Esophagus muscularis mucosa (tissue), 4 donors: ENCODE measurements at regions not wholly inside any gene's neighbourhood (a gene's known extent, or its start where the extent isn't known, plus 50 kb on each side); places are given as distances from the start of the nearest gene placed in this dataset.

Source experiments
- EP300 ChIP-seq: sonication (generic); formaldehyde crosslinking; IDR thresholded peaks from one replicate; pipeline ENCODE4 v1.6.1; 2017; ENCODE audit warnings: antibody characterized with exemption
- POLR2A ChIP-seq: fragments of 450-650 bp; IDR thresholded peaks from one replicate; pipeline ENCODE4 v1.6.1; 2017; ENCODE audit warnings: antibody characterized with exemption, moderate library complexity, mild to moderate bottlenecking, low read depth
- POLR2AphosphoS5 ChIP-seq, 2 donors: sonication (generic); formaldehyde crosslinking; IDR thresholded peaks; one replicate each; pipeline ENCODE4 v1.6.1; 2017; ENCODE audit warnings: antibody characterized with exemption in 2 of 2
- TF ChIP-seq, protein P1 (sequence below), 3 experiments: fragments of 200-600 bp in 2 of 3; fragments of 450-650 bp in 1 of 3; sonication (generic) in 2 of 3; IDR thresholded peaks; one replicate each; pipeline ENCODE4 v1.5.1; 2017 to 2019; ENCODE audit warnings: antibody characterized with exemption in 3 of 3, mild to moderate bottlenecking in 2 of 3, moderate library complexity in 1 of 3

DNA sequence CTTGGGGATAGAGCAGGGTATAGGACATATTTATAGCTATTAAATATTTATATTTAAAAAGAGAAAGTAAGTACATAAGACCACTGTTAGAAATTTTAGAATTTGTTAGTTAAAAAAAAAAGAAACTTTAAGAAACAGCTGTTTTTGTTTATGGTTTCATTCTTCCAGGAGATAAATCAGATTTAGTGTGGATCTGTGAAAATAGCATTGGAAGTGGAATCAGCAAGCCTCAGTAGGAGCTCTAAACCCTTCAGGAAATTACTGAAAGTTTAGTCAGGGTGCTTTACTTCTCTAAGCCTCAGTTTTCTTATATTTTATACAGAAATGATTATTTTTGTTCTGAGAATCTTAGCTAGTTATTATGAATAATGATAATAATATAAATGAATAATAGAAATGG lies 316.0 kb upstream of the NOVA1 start:
- TF ChIP-seq, protein P1, sequence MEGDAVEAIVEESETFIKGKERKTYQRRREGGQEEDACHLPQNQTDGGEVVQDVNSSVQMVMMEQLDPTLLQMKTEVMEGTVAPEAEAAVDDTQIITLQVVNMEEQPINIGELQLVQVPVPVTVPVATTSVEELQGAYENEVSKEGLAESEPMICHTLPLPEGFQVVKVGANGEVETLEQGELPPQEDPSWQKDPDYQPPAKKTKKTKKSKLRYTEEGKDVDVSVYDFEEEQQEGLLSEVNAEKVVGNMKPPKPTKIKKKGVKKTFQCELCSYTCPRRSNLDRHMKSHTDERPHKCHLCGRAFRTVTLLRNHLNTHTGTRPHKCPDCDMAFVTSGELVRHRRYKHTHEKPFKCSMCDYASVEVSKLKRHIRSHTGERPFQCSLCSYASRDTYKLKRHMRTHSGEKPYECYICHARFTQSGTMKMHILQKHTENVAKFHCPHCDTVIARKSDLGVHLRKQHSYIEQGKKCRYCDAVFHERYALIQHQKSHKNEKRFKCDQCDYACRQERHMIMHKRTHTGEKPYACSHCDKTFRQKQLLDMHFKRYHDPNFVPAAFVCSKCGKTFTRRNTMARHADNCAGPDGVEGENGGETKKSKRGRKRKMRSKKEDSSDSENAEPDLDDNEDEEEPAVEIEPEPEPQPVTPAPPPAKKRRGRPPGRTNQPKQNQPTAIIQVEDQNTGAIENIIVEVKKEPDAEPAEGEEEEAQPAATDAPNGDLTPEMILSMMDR (IDR thresholded peaks at IDR 0.05), result no peak
- TF ChIP-seq EP300, result no peak
- TF ChIP-seq POLR2A, result no peak
- no peak for TF ChIP-seq POLR2AphosphoS5 (IDR thresholded peaks at IDR 0.05)
